ENCODE measurements at regions not wholly inside any gene's neighbourhood (a gene's known extent, or its start where the extent isn't known, plus 50 kb on each side); places are given as distances from the start of the nearest gene placed in this dataset.

- H3K9me3 ChIP-seq: no peaks in the 10 kb centered on the region
- intact Hi-C loops (cut with DNase I; ENCODE audit: low total_unique reads): no loop called here
- peaks cover 6 to 100% (median 63%) of the 10 kb centered on the region in 6 donors for H3K36me3 ChIP-seq
- H3K27me3 ChIP-seq (replicated peaks in 1 of 7): no peaks in the 10 kb centered on the region
- peaks cover 7 to 40% (median 26%) of the 10 kb centered on the region in 6 donors for H3K4me1 ChIP-seq
- 86 to 94% (median 90%) methylated on average over 20 of the region's 20 CpGs for WGBS, 5 donors
- H3K4me3 ChIP-seq: no peak overlapping the region
- TF ChIP-seq POLR2A (IDR thresholded peaks at IDR 0.05): no peak
- TF ChIP-seq POLR2AphosphoS5 (IDR thresholded peaks at IDR 0.05): peak in 1 of 3 donors; percentile 32
- no peak for TF ChIP-seq CTCF (IDR thresholded peaks at IDR 0.05 in 8 of 11, conservative IDR thresholded peaks at IDR 0.05 in 3 of 11)
- H3K27ac ChIP-seq: peak overlapping the region in 4 of 8 donors; percentile 2 to 81 (median 55)
- no peak for DNase-seq
Observed at GRCh38 chr12:124420996-124421674, 126.2 kb downstream of the RFLNA start.

GRCh38 chr12:124420041-124420995 lies 125.4 kb downstream of the RFLNA start:
- H3K9me3 ChIP-seq: no peaks in the 10 kb centered on the region
- no peaks in the 10 kb centered on the region for H3K27me3 ChIP-seq (replicated peaks in 1 of 7)
- peaks cover 7 to 32% (median 22%) of the 10 kb centered on the region in 6 donors for H3K4me1 ChIP-seq
- H3K36me3 ChIP-seq: peaks cover 6 to 100% (median 56%) of the 10 kb centered on the region in 6 donors
- intact Hi-C loops (cut with DNase I; ENCODE audit: low total_unique reads): no loop called here
- TF ChIP-seq POLR2AphosphoS5 (IDR thresholded peaks at IDR 0.05): no peak
- TF ChIP-seq POLR2A (IDR thresholded peaks at IDR 0.05): no peak
- TF ChIP-seq CTCF (IDR thresholded peaks at IDR 0.05 in 8 of 11, conservative IDR thresholded peaks at IDR 0.05 in 3 of 11): no peak
- no peak overlapping the region for H3K4me3 ChIP-seq
- peak overlapping the region in 4 of 8 donors; percentile 2 to 81 (median 55) for H3K27ac ChIP-seq
- 91 to 96% (median 94%) methylated on average over 24 to 28 of the region's 28 CpGs for WGBS, 5 donors
- no peak for DNase-seq

- Histone ChIP-seq H3K4me3 (no peak overlapping the region), H3K4me1 (peaks cover 7 to 28% (median 20%) of the 10 kb centered on the region in 6 donors), H3K36me3 (peaks cover 6 to 100% (median 52%) of the 10 kb centered on the region in 6 donors), H3K9me3 (no peaks in the 10 kb centered on the region), H3K27me3 (replicated peaks in 1 of 7) (no peaks in the 10 kb centered on the region), H3K27ac (no peak overlapping the region)
- WGBS, 5 donors: 91 to 96% (median 95%) methylated on average over 20 to 21 of the region's 21 CpGs
- no peak for DNase-seq
- TF ChIP-seq CTCF (IDR thresholded peaks at IDR 0.05 in 8 of 11, conservative IDR thresholded peaks at IDR 0.05 in 3 of 11): no peak
- peak in 2 of 3 donors; percentile 23 to 40 for TF ChIP-seq POLR2AphosphoS5 (IDR thresholded peaks at IDR 0.05)
- no peak for TF ChIP-seq POLR2A (IDR thresholded peaks at IDR 0.05)
- intact Hi-C loops (cut with DNase I; ENCODE audit: low total_unique reads): no loop called here
Observed at GRCh38 chr12:124419292-124420040, 124.6 kb downstream of the RFLNA start.
